ENCODE measurements at regions not wholly inside any gene's neighbourhood (a gene's known extent, or its start where the extent isn't known, plus 50 kb on each side); places are given as distances from the start of the nearest gene placed in this dataset.

GRCh38 chr19:31073485-31074198, 275.6 kb downstream of the TSHZ3 start (continued):
- no peak for TF ChIP-seq ISL1 (CRISPR knock-in tag; IDR thresholded peaks at IDR 0.05)

- TF ChIP-seq PATZ1 (CRISPR knock-in tag; IDR thresholded peaks at IDR 0.05; ENCODE audit: borderline replicate concordance) (no peak), ZNF70 (CRISPR knock-in tag; IDR thresholded peaks at IDR 0.05) (no peak), RARB (CRISPR knock-in tag; IDR thresholded peaks at IDR 0.05) (no peak), ZC3H10 (CRISPR knock-in tag; IDR thresholded peaks at IDR 0.05) (no peak), CSDC2 (CRISPR knock-in tag; IDR thresholded peaks at IDR 0.05) (no peak)
- ATAC-seq, result no peak
Observed at GRCh38 chr19:31072451-31072850, 276.8 kb downstream of the TSHZ3 start.

- TF ChIP-seq ZNF8 (CRISPR knock-in tag; IDR thresholded peaks at IDR 0.05) (no peak), ZFP30 (CRISPR knock-in tag; IDR thresholded peaks at IDR 0.05) (no peak), SNAI2 (CRISPR knock-in tag; IDR thresholded peaks at IDR 0.05) (no peak), ZFP3 (CRISPR knock-in tag; IDR thresholded peaks at IDR 0.05) (no peak), OSR1 (CRISPR knock-in tag; IDR thresholded peaks at IDR 0.05) (no peak), CSDC2 (CRISPR knock-in tag; IDR thresholded peaks at IDR 0.05) (no peak), TCF4 (CRISPR knock-in tag; IDR thresholded peaks at IDR 0.05; ENCODE audit: borderline replicate concordance) (no peak), BACH2 (CRISPR knock-in tag; IDR thresholded peaks at IDR 0.05; ENCODE audit: borderline replicate concordance) (no peak), RARB (CRISPR knock-in tag; IDR thresholded peaks at IDR 0.05) (no peak), PATZ1 (CRISPR knock-in tag; IDR thresholded peaks at IDR 0.05; ENCODE audit: borderline replicate concordance) (no peak), ZNF70 (CRISPR knock-in tag; IDR thresholded peaks at IDR 0.05) (no peak), CSRNP3 (CRISPR knock-in tag; IDR thresholded peaks at IDR 0.05) (no peak), TSHZ2 (CRISPR knock-in tag; IDR thresholded peaks at IDR 0.05) (no peak), ISL1 (CRISPR knock-in tag; IDR thresholded peaks at IDR 0.05) (no peak), ZC3H10 (CRISPR knock-in tag; IDR thresholded peaks at IDR 0.05) (no peak), TOX (CRISPR knock-in tag; IDR thresholded peaks at IDR 0.05; ENCODE audit: borderline replicate concordance) (no peak), POU6F1 (CRISPR knock-in tag; IDR thresholded peaks at IDR 0.05; ENCODE audit: borderline replicate concordance, low read depth) (no peak)
- no peak for ATAC-seq
Observed at GRCh38 chr19:31071136-31071855, 277.9 kb downstream of the TSHZ3 start.

Data from SK-N-SH treated with all-trans-retinoic acid at 6 μM for 48 hours (cell line).